ENCODE measurements at regions not wholly inside any gene's neighbourhood (a gene's known extent, or its start where the extent isn't known, plus 50 kb on each side); places are given as distances from the start of the nearest gene placed in this dataset.
"Not testable (repeated sequence)": the region's sequence is repeated elsewhere in the genome, so short reads cannot be mapped to it uniquely, and the experiment has no call there.

DNA sequence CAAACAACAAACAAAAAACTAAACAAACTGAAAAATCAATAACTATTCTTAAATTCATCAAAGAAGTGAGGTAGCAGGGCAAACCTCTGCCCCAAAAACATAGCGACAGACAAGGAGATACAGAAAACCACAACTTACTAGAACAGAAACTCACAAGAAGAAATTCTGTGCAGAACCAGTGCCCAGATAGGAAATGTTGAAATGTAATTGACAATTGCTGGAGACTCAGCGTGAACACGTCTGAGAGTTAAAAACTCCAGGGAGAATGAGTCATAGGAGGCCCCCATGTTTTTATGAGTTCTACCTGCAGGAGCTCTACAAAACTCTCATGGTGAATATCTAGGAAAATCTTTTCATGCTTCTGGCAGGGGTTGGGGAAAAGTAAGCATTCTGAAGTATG, 95.5 kb upstream of the SETMAR start:
- in situ Hi-C loops (cut with MboI; ENCODE audit: low pct_unique_long_range_greater_than_20kb, low sequenced_read_pairs, unreplicated experiment) = no loop called here
- no peak for TF ChIP-seq CTCF (IDR thresholded peaks at IDR 0.05; ENCODE audit: extremely low read depth, insufficient read depth, missing control alignments)
- DNase-seq (ENCODE audit: low spot score) = no peak

- in situ Hi-C loops (cut with MboI; ENCODE audit: low pct_unique_long_range_greater_than_20kb, low sequenced_read_pairs, unreplicated experiment) = no loop called here
- TF ChIP-seq CTCF (IDR thresholded peaks at IDR 0.05; ENCODE audit: extremely low read depth, insufficient read depth, missing control alignments) = no peak
Measured at GRCh38 chr3:4208556-4208955, 94.6 kb upstream of the SETMAR start.

DNA sequence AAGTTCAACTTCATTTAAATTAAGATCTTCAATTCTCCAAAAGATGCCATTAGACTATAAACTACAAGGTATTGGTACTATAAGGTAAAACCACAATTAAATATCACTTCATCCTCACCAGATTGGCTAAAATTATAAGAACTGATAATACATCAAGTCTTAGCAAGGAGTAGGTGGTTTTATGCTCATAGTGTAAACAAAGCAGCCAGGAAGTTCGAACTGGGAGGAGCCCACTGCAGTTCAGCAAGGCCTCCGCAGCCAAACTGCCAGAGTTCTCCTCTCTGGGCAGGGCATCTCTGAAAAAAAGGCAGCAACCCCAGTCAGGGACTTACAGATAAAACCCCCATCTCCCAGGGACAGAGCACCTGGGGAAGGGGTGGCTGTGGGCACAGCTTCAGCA, 91.6 kb upstream of the SETMAR start:
- in situ Hi-C loops (cut with MboI; ENCODE audit: low pct_unique_long_range_greater_than_20kb, low sequenced_read_pairs, unreplicated experiment) = no loop called here
- DNase-seq (ENCODE audit: low spot score) = no peak
- no peak for TF ChIP-seq CTCF (IDR thresholded peaks at IDR 0.05; ENCODE audit: extremely low read depth, insufficient read depth, missing control alignments)

More at GRCh38 chr3:4208556-4208955, 94.6 kb upstream of the SETMAR start:
- DNase-seq (ENCODE audit: low spot score) = no peak

- DNase-seq (ENCODE audit: low spot score); in situ Hi-C loops (cut with MboI; ENCODE audit: low pct_unique_long_range_greater_than_20kb, low sequenced_read_pairs, unreplicated experiment): not testable (repeated sequence)
Measured at GRCh38 chr3:4213420-4213819, 89.7 kb upstream of the SETMAR start.

GRCh38 chr3:4216974-4217373, 86.2 kb upstream of the SETMAR start:
- DNase-seq (ENCODE audit: low spot score); in situ Hi-C loops (cut with MboI; ENCODE audit: low pct_unique_long_range_greater_than_20kb, low sequenced_read_pairs, unreplicated experiment): not testable (repeated sequence)

GRCh38 chr3:4218456-4219226, 84.5 kb upstream of the SETMAR start:
- in situ Hi-C loops (cut with MboI; ENCODE audit: low pct_unique_long_range_greater_than_20kb, low sequenced_read_pairs, unreplicated experiment) = no loop called here
- DNase-seq (ENCODE audit: low spot score) = no peak
- TF ChIP-seq CTCF (IDR thresholded peaks at IDR 0.05; ENCODE audit: extremely low read depth, insufficient read depth, missing control alignments) = no peak

DNA sequence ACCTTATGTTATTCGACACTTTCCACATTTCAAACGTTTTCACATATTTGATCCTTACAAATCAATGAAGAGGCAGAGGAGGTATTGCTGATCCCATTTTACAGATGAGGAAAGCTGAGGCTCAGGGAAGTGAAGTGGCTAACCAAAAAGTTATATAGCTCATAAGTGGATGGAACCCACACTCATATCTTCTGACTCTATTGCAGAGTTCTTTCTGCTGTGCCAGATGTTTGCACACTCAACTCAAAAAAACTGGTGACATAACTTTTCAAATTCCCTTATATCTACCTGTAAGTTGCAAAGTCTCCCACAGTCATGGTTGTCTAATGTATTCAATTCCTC, 84.0 kb upstream of the SETMAR start:
- no peak for DNase-seq (ENCODE audit: low spot score)
- in situ Hi-C loops (cut with MboI; ENCODE audit: low pct_unique_long_range_greater_than_20kb, low sequenced_read_pairs, unreplicated experiment) = no loop called here
- no peak for TF ChIP-seq CTCF (IDR thresholded peaks at IDR 0.05; ENCODE audit: extremely low read depth, insufficient read depth, missing control alignments)

GRCh38 chr3:4220065-4220464, 83.1 kb upstream of the SETMAR start:
- DNase-seq (ENCODE audit: low spot score) = no peak
- in situ Hi-C loops (cut with MboI; ENCODE audit: low pct_unique_long_range_greater_than_20kb, low sequenced_read_pairs, unreplicated experiment) = no loop called here
- no peak for TF ChIP-seq CTCF (IDR thresholded peaks at IDR 0.05; ENCODE audit: extremely low read depth, insufficient read depth, missing control alignments)

Measured in GM13977 (cell line).